ENCODE measurements at regions not wholly inside any gene's neighbourhood (a gene's known extent, or its start where the extent isn't known, plus 50 kb on each side); places are given as distances from the start of the nearest gene placed in this dataset.

DNA sequence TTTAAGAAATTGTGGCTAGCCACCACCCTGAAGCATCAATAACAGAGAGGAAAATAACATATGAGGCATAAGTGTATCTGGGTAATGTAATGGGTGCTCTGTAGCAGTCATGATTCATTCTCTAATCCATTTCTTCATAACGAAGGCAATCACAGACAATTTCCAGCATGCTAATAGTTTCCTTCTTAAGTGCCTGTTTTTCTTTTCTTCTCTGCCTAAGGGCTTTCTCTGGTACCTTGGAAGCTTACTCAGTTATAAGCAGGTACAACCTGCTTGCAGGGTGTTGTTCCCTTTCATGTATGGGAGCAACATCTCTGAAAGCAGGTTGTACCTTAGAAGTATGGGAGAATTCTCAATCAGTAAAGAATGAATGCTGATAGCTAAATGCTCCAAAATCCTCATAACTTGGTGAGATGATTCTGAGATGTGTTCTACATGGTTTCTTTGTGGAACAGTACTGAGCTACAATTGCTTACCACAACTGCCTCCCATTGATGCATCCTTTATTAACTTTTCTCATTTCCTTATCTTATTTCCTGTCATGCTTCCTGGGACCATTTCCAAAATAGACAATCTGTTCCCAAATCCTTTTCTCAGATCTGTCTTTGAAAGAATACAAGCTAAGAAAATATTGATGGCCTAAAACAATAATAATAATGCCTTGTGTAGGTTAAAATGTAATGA, 247.6 kb downstream of the PAPSS1 start:
- DNase-seq (ENCODE audit: low read depth) = no peak
- no peak overlapping the region for H3K4me3 ChIP-seq (ENCODE audit: low read depth, low read length)
- TF ChIP-seq, protein P1, sequence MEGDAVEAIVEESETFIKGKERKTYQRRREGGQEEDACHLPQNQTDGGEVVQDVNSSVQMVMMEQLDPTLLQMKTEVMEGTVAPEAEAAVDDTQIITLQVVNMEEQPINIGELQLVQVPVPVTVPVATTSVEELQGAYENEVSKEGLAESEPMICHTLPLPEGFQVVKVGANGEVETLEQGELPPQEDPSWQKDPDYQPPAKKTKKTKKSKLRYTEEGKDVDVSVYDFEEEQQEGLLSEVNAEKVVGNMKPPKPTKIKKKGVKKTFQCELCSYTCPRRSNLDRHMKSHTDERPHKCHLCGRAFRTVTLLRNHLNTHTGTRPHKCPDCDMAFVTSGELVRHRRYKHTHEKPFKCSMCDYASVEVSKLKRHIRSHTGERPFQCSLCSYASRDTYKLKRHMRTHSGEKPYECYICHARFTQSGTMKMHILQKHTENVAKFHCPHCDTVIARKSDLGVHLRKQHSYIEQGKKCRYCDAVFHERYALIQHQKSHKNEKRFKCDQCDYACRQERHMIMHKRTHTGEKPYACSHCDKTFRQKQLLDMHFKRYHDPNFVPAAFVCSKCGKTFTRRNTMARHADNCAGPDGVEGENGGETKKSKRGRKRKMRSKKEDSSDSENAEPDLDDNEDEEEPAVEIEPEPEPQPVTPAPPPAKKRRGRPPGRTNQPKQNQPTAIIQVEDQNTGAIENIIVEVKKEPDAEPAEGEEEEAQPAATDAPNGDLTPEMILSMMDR (IDR thresholded peaks at IDR 0.05; ENCODE audit: insufficient read depth, low read depth, low read length) = no peak

DNA sequence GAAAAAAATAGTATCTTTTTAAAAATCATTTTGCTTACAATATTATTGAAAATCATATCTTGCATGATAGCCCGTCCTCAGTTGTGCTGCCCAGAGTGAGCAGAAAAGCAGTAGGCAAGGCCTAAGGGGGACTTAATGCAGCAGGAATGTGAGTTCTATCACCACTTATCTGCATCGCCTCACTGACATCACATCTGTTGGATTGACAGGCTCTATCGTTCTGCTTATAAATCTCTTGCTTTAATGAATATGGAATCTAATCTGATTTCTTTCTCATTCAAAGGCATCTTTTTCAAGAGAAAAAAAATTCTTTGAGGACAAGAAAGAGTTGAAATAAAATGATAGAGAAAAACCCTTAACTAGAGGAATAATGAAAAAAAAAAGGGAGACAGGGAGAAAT, 249.9 kb downstream of the PAPSS1 start:
- TF ChIP-seq, protein P1 (IDR thresholded peaks at IDR 0.05; ENCODE audit: insufficient read depth, low read depth, low read length) = no peak
- DNase-seq (ENCODE audit: low read depth) = no peak
- no peak overlapping the region for H3K4me3 ChIP-seq (ENCODE audit: low read depth, low read length)

DNA sequence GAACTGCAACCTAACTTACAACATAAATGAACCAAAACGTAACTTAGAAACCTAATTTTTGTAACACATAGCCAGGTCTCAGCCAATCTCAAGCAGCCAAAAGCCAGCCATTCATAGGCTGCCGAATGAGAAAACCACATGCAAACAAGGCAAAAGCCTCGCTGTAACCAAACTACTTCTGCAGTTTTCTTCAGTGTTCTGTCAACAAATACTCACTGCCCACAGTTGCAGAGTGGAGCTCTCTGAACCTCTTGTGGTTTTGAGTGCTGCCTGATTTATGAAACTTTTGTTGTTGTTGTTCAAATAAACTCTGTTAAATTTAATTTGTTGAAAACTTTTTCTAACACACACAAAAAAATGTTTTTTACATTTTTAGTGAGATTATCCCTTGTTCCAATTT, 251.2 kb downstream of the PAPSS1 start:
- no peak overlapping the region for H3K4me3 ChIP-seq (ENCODE audit: low read depth, low read length)
- no peak for DNase-seq (ENCODE audit: low read depth)
- TF ChIP-seq, protein P1 (IDR thresholded peaks at IDR 0.05; ENCODE audit: insufficient read depth, low read depth, low read length) = no peak

DNA sequence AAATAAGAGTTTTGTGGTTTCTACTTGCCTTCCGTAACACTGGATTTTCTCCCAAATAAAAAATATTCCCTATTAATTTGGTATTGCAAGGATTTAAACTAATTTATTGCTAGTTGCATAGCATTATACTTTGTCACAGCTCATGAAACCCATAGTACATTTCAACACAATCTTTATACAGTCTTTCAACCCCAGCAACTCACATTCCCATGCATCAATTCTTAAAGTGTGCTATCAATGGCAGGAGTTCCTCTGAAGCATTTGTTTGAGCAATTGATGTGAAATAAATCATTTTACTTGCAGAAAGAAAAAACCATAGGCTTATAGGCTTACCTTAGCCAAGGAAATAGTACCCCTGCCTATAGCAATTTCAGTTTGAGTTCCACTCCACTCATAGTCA, 251.9 kb downstream of the PAPSS1 start:
- TF ChIP-seq, protein P1 (IDR thresholded peaks at IDR 0.05; ENCODE audit: insufficient read depth, low read depth, low read length) = no peak
- H3K4me3 ChIP-seq (ENCODE audit: low read depth, low read length) = no peak overlapping the region
- no peak for DNase-seq (ENCODE audit: low read depth)

DNA sequence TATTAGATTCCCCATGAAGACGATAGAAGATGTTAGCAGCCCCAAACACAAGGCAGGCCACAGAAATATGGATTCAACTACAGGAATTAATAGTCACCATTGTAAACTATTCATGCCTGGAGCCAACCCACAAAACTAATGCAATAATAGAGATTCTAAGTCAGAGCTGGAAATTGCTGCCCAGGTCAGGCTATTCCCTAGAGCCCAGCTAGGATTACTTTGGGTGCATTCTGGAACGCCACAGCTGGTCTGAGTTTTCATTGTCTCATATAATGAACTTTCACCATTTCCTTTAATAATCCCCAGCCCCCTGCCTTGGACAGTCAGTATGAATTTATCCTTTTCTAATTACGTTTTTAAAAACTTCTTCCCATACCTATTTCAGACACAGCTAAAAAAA, 252.6 kb downstream of the PAPSS1 start:
- TF ChIP-seq, protein P1 (IDR thresholded peaks at IDR 0.05; ENCODE audit: insufficient read depth, low read depth, low read length) = no peak
- no peak for DNase-seq (ENCODE audit: low read depth)
- no peak overlapping the region for H3K4me3 ChIP-seq (ENCODE audit: low read depth, low read length)

DNA sequence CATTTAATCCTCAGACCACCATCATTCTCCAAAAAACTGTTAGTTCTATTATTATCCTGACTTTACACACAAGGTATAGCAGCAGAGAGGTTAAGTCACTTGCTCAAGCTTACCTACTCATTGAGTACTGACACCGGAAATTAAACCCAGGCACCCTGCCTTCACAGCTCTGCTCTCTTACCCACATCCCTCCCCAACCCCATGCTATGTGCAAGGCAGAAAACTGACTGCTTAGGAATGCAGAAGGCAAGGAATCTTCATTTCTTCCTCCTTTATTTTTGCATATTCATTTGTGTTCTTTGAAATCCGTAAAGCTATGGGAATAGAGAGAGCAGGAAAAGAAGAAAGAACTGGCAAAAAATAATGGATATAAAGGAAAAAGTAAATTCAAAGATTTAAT, 261.8 kb downstream of the PAPSS1 start:
- DNase-seq (ENCODE audit: low read depth) = no peak
- TF ChIP-seq, protein P1 (IDR thresholded peaks at IDR 0.05; ENCODE audit: insufficient read depth, low read depth, low read length) = no peak
- no peak overlapping the region for H3K4me3 ChIP-seq (ENCODE audit: low read depth, low read length)

DNA sequence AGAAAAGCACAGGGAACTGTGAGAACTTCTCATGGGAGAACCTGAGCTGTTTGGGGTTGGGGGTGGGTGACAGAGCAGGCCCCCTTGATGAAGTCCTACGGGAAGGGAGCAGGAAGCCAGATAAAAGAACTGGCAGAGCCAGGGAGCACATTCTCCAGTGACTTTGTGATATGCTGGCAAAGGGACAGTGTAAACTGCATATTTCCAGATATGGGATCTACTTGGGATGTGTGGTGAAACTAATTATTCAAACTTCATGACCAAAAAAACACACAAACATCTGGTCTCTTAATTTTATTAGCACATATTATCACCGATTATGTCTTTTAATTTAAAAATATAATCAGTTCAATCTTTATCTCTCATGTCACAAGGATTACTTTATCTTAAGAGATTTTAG, 266.0 kb downstream of the PAPSS1 start:
- H3K4me3 ChIP-seq (ENCODE audit: low read depth, low read length) = no peak overlapping the region
- TF ChIP-seq, protein P1 (IDR thresholded peaks at IDR 0.05; ENCODE audit: insufficient read depth, low read depth, low read length) = no peak
- DNase-seq (ENCODE audit: low read depth) = no peak
